H1 (cell line): ENCODE measurements at regions not wholly inside any gene's neighbourhood (a gene's known extent, or its start where the extent isn't known, plus 50 kb on each side); places are given as distances from the start of the nearest gene placed in this dataset.

ENCODE experiments used
- CTCF ChIA-PET: fragments of 300-600 bp; sonication (Branson Sonifier 250); formaldehyde crosslinking; loops from one replicate; lab custom pipeline; 2021; ENCODE audit not compliant: partially characterized antibody; lab: Charles Lee
- POLR2A ChIA-PET: fragments of 300-600 bp; sonication (Branson Sonifier 250); formaldehyde crosslinking; loops from one replicate; lab custom pipeline; 2021; ENCODE audit warnings: inconsistent platforms; ENCODE audit not compliant: partially characterized antibody; lab: Charles Lee
- DNase-seq, 2 experiments: peaks; one replicate each; pipeline versions ENCODE4 v3.0.0 to v3.0.0-alpha.2; 2010 to 2022; ENCODE audit warnings: low spot score in 2 of 2, low read depth in 1 of 2, mixed read lengths in 1 of 2
- FAIRE-seq: peaks from 2 replicates; lab custom pipeline; 2011; peaks lifted over from hg19 to GRCh38; lab: Jason Lieb, UNC
- H2AFZ ChIP-seq: 2 replicates; pipeline ENCODE4 v1.8.1; 2012; ENCODE audit warnings: low read length, inconsistent platforms
- H2AK5ac ChIP-seq: 2 replicates; pipeline ENCODE4 v1.6.1; 2013; ENCODE audit warnings: low read depth, low read length
- H2BK120ac ChIP-seq: replicated peaks from 2 replicates; pipeline ENCODE3; 2013; ENCODE audit warnings: low read depth, low read length, inconsistent platforms
- H2BK12ac ChIP-seq: 2 replicates; pipeline ENCODE4 v1.6.1; 2013; ENCODE audit warnings: low read depth, low read length
- H2BK15ac ChIP-seq: 2 replicates; pipeline ENCODE4 v1.6.1; 2013; ENCODE audit warnings: low read length
- H2BK20ac ChIP-seq: 2 replicates; pipeline ENCODE4 v1.6.1; 2013; ENCODE audit warnings: low read length
- H2BK5ac ChIP-seq: 2 replicates; pipeline ENCODE4 v1.6.1; 2013; ENCODE audit warnings: low read depth, low read length
- H3K14ac ChIP-seq: 2 replicates; pipeline ENCODE4 v1.6.1; 2013; ENCODE audit warnings: inconsistent platforms; ENCODE audit not compliant: insufficient read length
- H3K18ac ChIP-seq: 2 replicates; pipeline ENCODE4 v1.6.1; 2013; ENCODE audit warnings: low read length; ENCODE audit errors: extremely low read depth
- H3K23ac ChIP-seq: 2 replicates; pipeline ENCODE4 v1.6.1; 2013; ENCODE audit warnings: inconsistent platforms; ENCODE audit not compliant: insufficient read length
- H3K23me2 ChIP-seq: 2 replicates; pipeline ENCODE4 v1.6.1; 2013; ENCODE audit warnings: low read depth, low read length
- H3K27ac ChIP-seq: 2 replicates; pipeline ENCODE4 v1.6.1; 2011; ENCODE audit warnings: low read depth, low read length, inconsistent platforms
- H3K27me3 ChIP-seq, 4 experiments: replicated peaks in 1 of 4; 1 replicate in 1 of 4; 2 replicates in 3 of 4; pipeline versions ENCODE4 v1.6.1 to v1.8.1; 2011 to 2013; ENCODE audit warnings: low read length in 3 of 4, mild to moderate bottlenecking in 3 of 4, inconsistent platforms in 2 of 4, mixed read lengths in 2 of 4, moderate library complexity in 1 of 4; ENCODE audit not compliant: control insufficient read depth in 3 of 4, insufficient read depth in 3 of 4; ENCODE audit errors: extremely low read depth in 1 of 4
- H3K36me3 ChIP-seq, 4 experiments: 2 replicates each; pipeline versions ENCODE4 v1.6.1 to v1.8.1; 2011 to 2013; ENCODE audit warnings: mild to moderate bottlenecking in 4 of 4, low read length in 3 of 4, moderate library complexity in 2 of 4, control low read depth in 1 of 4, inconsistent platforms in 1 of 4; ENCODE audit not compliant: insufficient read depth in 4 of 4, control insufficient read depth in 2 of 4
- H3K4ac ChIP-seq: replicated peaks from 2 replicates; pipeline ENCODE3; 2013; ENCODE audit warnings: low read length, low read depth, mixed read lengths, inconsistent platforms; ENCODE audit not compliant: insufficient read length
- H3K4me1 ChIP-seq, 4 experiments: replicated peaks in 1 of 4; 1 replicate in 1 of 4; 2 replicates in 3 of 4; pipeline versions ENCODE4 v1.6.1 to v1.8.1; 2011 to 2013; ENCODE audit warnings: low read length in 3 of 4, inconsistent platforms in 2 of 4, mixed read lengths in 1 of 4; ENCODE audit not compliant: insufficient read depth in 4 of 4, control insufficient read depth in 3 of 4
- H3K4me2 ChIP-seq, 2 experiments: 2 replicates each; pipeline versions ENCODE4 v1.6.1 to v1.8.1; 2011 to 2013; ENCODE audit warnings: low read depth in 2 of 2, low read length in 2 of 2, control low read depth in 1 of 2, inconsistent platforms in 1 of 2, mild to moderate bottlenecking in 1 of 2; ENCODE audit not compliant: insufficient read depth in 1 of 2
- H3K4me3 ChIP-seq, 4 experiments: fragments of 200-600, 300-600 bp in 1 of 4; sonication (generic), shearing (Covaris generic), sonication (Bioruptor Twin) in 1 of 4; 2 replicates each; pipeline versions ENCODE4 v1.5.1 to v1.8.1; 2011 to 2016; ENCODE audit warnings: low read length in 4 of 4, low read depth in 3 of 4, control low read depth in 2 of 4, inconsistent platforms in 2 of 4, mild to moderate bottlenecking in 2 of 4, mixed read lengths in 1 of 4, moderate library complexity in 1 of 4; ENCODE audit not compliant: insufficient read depth in 2 of 4; ENCODE audit errors: extremely low read depth in 1 of 4
- H3K56ac ChIP-seq: replicated peaks from 2 replicates; pipeline ENCODE3; 2013; ENCODE audit warnings: low read depth, mild to moderate bottlenecking, mixed read lengths, low read length, inconsistent platforms; ENCODE audit not compliant: insufficient read length
- H3K79me1 ChIP-seq: 2 replicates; pipeline ENCODE4 v1.6.1; 2013; ENCODE audit warnings: low read depth, low read length, control low read depth
- H3K79me2 ChIP-seq, 2 experiments: 2 replicates each; pipeline versions ENCODE4 v1.6.1 to v1.8.1; 2012 to 2013; ENCODE audit warnings: low read length in 2 of 2, mild to moderate bottlenecking in 2 of 2, inconsistent platforms in 1 of 2; ENCODE audit not compliant: insufficient read depth in 2 of 2, control insufficient read depth in 1 of 2
- H3K9ac ChIP-seq, 4 experiments: replicated peaks in 1 of 4; 1 replicate in 1 of 4; 2 replicates in 3 of 4; pipeline versions ENCODE4 v1.6.1 to v1.8.1; 2011 to 2013; ENCODE audit warnings: low read depth in 3 of 4, low read length in 3 of 4, control low read depth in 2 of 4, mild to moderate bottlenecking in 2 of 4, moderate library complexity in 2 of 4, inconsistent platforms in 1 of 4; ENCODE audit errors: extremely low read depth in 1 of 4
- H3K9me3 ChIP-seq, 2 experiments: 2 replicates each; pipeline versions ENCODE4 v1.6.1 to v1.8.1; 2012 to 2013; ENCODE audit warnings: mild to moderate bottlenecking in 2 of 2, moderate library complexity in 2 of 2, control low read depth in 1 of 2, inconsistent platforms in 1 of 2, low read depth in 1 of 2, low read length in 1 of 2, mixed read lengths in 1 of 2; ENCODE audit not compliant: insufficient read depth in 2 of 2
- H4K20me1 ChIP-seq, 2 experiments: replicated peaks in 1 of 2; 2 replicates each; pipeline versions ENCODE3 to v1.8.1; 2011 to 2013; ENCODE audit warnings: inconsistent platforms in 2 of 2, low read length in 2 of 2, mild to moderate bottlenecking in 1 of 2; ENCODE audit not compliant: insufficient read depth in 2 of 2, control insufficient read depth in 1 of 2
- H4K5ac ChIP-seq: 2 replicates; pipeline ENCODE4 v1.6.1; 2013; ENCODE audit warnings: low read length, low read depth, mixed read lengths, inconsistent platforms; ENCODE audit not compliant: insufficient read length
- H4K8ac ChIP-seq: 2 replicates; pipeline ENCODE4 v1.8.0; 2013; ENCODE audit warnings: mild to moderate bottlenecking, moderate library complexity, low read length, inconsistent platforms; ENCODE audit not compliant: insufficient read depth; ENCODE audit errors: extremely low read depth
- H4K91ac ChIP-seq: replicated peaks from 2 replicates; pipeline ENCODE3; 2013; ENCODE audit warnings: low read length, mixed read lengths, inconsistent platforms; ENCODE audit not compliant: insufficient read length
- BRCA1 ChIP-seq: IDR thresholded peaks from 2 replicates; pipeline ENCODE4 v1.6.1; 2012; ENCODE audit warnings: low read depth, low read length, improper control_type of control experiment
- CHD1 ChIP-seq: IDR thresholded peaks from 2 replicates; pipeline ENCODE4 v1.6.1; 2012; ENCODE audit warnings: low read depth, low read length, improper control_type of control experiment
- EGR1 ChIP-seq: IDR thresholded peaks from 2 replicates; pipeline ENCODE4 v1.6.1; 2011; ENCODE audit warnings: low read depth, low read length, borderline replicate concordance
- GTF2F1 ChIP-seq: IDR thresholded peaks from 2 replicates; pipeline ENCODE4 v1.6.1; 2012; ENCODE audit warnings: low read depth, low read length, improper control_type of control experiment, borderline replicate concordance
- KDM4A ChIP-seq: IDR thresholded peaks from one replicate; pipeline ENCODE4 v1.7.1; 2012; ENCODE audit warnings: low read depth, mild to moderate bottlenecking, moderate library complexity, low read length, inconsistent platforms; ENCODE audit not compliant: severe bottlenecking
- MAFK ChIP-seq: IDR thresholded peaks from 2 replicates; pipeline ENCODE4 v1.6.1; 2012; ENCODE audit warnings: low read depth, mild to moderate bottlenecking, improper control_type of control experiment, low read length
- SUZ12 ChIP-seq: fragments of 200-600 bp; sonication (generic); IDR thresholded peaks from 2 replicates; pipeline ENCODE4 v1.6.1; 2012; ENCODE audit warnings: mild to moderate bottlenecking, inconsistent platforms, low read length, moderate library complexity, mixed read lengths
- TEAD4 ChIP-seq: IDR thresholded peaks from 2 replicates; pipeline ENCODE4 v1.6.1; 2012; ENCODE audit warnings: low read depth, low read length, inconsistent platforms, mixed read lengths
- WGBS, 2 experiments: shearing (Covaris generic) in 1 of 2; methylation state at CpG; one replicate each; pipeline versions ENCODE4 v1.1.6 to v1.1.7; 2013 to 2015; ENCODE audit warnings: low lambda C conversion rate in 2 of 2, mixed read lengths in 2 of 2, inconsistent platforms in 1 of 2, low coverage in 1 of 2, missing lambda C conversion rate in 1 of 2; ENCODE audit not compliant: insufficient replicate concordance in 2 of 2, insufficient coverage in 1 of 2, insufficient read length in 1 of 2; ENCODE audit errors: extremely low coverage in 1 of 2, missing lambda C conversion rate in 1 of 2; 5-methylcytosine and 5-hydroxymethylcytosine counted together

GRCh38 chr2:107591561-107592279 lies 235.0 kb upstream of the RGPD4 start:
- Histone ChIP-seq H3K56ac (no peak overlapping the region), H2BK12ac (no peak overlapping the region), H3K23ac (no peak overlapping the region), H2AK5ac (no peak overlapping the region), H3K4ac (no peak overlapping the region), H3K23me2 (no peaks in the 10 kb centered on the region), H2BK15ac (no peak overlapping the region), H3K36me3 (no peaks in the 10 kb centered on the region), H4K8ac (no peak overlapping the region), H3K79me1 (no peaks in the 10 kb centered on the region), H2BK5ac (no peak overlapping the region), H4K91ac (no peak overlapping the region), H4K5ac (no peak overlapping the region), H3K9ac (no peak overlapping the region), H3K18ac (no peak overlapping the region), H4K20me1 (no peaks in the 10 kb centered on the region), H3K4me2 (no peak overlapping the region), H3K27me3 (no peaks in the 10 kb centered on the region), H2BK120ac (no peak overlapping the region), H3K4me3 (no peak overlapping the region), H2BK20ac (no peak overlapping the region), H3K9me3 (no peaks in the 10 kb centered on the region), H2AFZ (no peak overlapping the region), H3K4me1 (no peaks in the 10 kb centered on the region), H3K14ac (no peak overlapping the region), H3K27ac (no peak overlapping the region), H3K79me2 (no peaks in the 10 kb centered on the region)
- WGBS, 2 experiments, result 89% methylated on average over 3 of the region's 3 CpGs; no CpG with 5 or more reads in 1 of the 2 experiments
- CTCF ChIA-PET, result no interaction called here
- DNase-seq, result no peak
- TF ChIP-seq EGR1 (no peak), GTF2F1 (no peak), CHD1 (no peak), MAFK (no peak), TEAD4 (no peak), SUZ12 (no peak), KDM4A (no peak), BRCA1 (no peak)
- no peak for FAIRE-seq
- POLR2A ChIA-PET, result no interaction called here
